Psoas muscle (tissue), 7 donors: ENCODE measurements at regions not wholly inside any gene's neighbourhood (a gene's known extent, or its start where the extent isn't known, plus 50 kb on each side); places are given as distances from the start of the nearest gene placed in this dataset.

Experiments used
- ATAC-seq, 4 donors: fragments of 200-7000 bp; cut with Tn5 transposase; one replicate each; pipeline ENCODE4 v1.9.1; 2020; ENCODE audit warnings: moderate library complexity in 3 of 4, mild to moderate bottlenecking in 2 of 4
- DNase-seq, 2 donors: peaks; one replicate each; pipeline ENCODE4 v3.0.0-alpha.2; 2020
- H3K27ac ChIP-seq: fragments of 200-600 bp; one replicate; pipeline ENCODE4 v1.8.0; 2022
- H3K27me3 ChIP-seq, 3 donors: fragments of 200-600 bp in 1 of 3; one replicate each; pipeline versions ENCODE4 v1.6.1 to v1.8.0; 2013 to 2022; ENCODE audit warnings: low read length in 2 of 3, mild to moderate bottlenecking in 2 of 3, moderate library complexity in 1 of 3; ENCODE audit not compliant: insufficient read depth in 3 of 3
- H3K36me3 ChIP-seq, 2 donors: fragments of 200-600 bp in 1 of 2; one replicate each; pipeline versions ENCODE4 v1.6.1 to v1.8.0; 2013 to 2022; ENCODE audit warnings: low read depth in 1 of 2, mild to moderate bottlenecking in 1 of 2, moderate library complexity in 1 of 2; ENCODE audit not compliant: insufficient read depth in 1 of 2
- H3K4me1 ChIP-seq: fragments of 200-600 bp; one replicate; pipeline ENCODE4 v1.8.0; 2022
- H3K4me3 ChIP-seq: fragments of 200-600 bp; one replicate; pipeline ENCODE4 v1.8.0; 2022; ENCODE audit warnings: mild to moderate bottlenecking
- H3K9me3 ChIP-seq: fragments of 200-600 bp; one replicate; pipeline ENCODE4 v1.8.0; 2022
- WGBS, 3 donors: extraction: QIAGEN DNeasy Blood & Tissue Kit; methylation state at CpG; one replicate each; pipeline versions ENCODE4 v1.1.6 to v1.1.7; 2013; 5-methylcytosine and 5-hydroxymethylcytosine counted together
- intact Hi-C, 2 donors: fragments of 100-400 bp; cut with DNase I; formaldehyde crosslinking; loops; one replicate each; pipeline versions ENCODE4 v1.11.0 to v1.14.2; 2022
- TF ChIP-seq, protein P1 (sequence below): fragments of 200-600 bp; IDR thresholded peaks from one replicate; pipeline ENCODE4 v1.8.0; 2022; ENCODE audit warnings: antibody characterized with exemption
- donor health status: healthy with polysubstance abuse.
- donor health status: DM: no; HTN: no; CAD: no; lungs with moderate emphysema.
- donor health status: Bipolar disorder and iron deficiency.
- donor health status: healthy.
- donor health status: DM: yes; HTN: yes; CAD: no.
- donor health status: DM: no; HTN: no; CAD: no.
- donor health status: DM: yes; HTN: yes; CAD: no.

DNA sequence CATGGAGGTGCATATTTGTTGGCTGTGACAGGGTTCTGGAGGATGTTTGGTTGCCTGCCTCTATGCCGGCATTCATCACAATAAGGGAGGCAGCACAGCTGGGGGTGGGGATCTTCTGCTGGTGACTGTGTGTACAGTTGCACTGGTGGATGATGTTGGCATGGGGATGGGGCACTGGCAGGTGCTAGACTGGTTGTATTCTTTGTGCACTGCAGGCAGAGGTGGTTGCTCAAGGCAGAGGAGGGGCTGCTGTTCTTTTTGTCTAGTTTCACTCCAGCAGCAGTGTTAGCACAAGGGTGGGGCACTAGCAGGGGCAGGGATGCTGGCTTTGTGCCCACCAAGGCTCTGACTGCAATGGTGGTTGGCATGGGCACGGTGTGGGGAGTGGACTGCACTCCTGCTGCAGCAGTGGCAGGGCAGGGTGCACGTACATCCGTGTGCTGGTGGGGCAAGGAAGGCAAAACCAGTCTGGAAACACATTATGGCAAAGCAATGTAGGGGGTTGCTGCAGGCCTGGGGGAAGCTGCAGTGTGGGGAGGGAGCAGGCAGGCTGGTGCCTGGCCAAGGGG lies 69.3 kb downstream of the ISOC1 start:
- H3K4me1 ChIP-seq, result no peaks in the 10 kb centered on the region
- no peaks in the 10 kb centered on the region for H3K36me3 ChIP-seq
- TF ChIP-seq, protein P1, sequence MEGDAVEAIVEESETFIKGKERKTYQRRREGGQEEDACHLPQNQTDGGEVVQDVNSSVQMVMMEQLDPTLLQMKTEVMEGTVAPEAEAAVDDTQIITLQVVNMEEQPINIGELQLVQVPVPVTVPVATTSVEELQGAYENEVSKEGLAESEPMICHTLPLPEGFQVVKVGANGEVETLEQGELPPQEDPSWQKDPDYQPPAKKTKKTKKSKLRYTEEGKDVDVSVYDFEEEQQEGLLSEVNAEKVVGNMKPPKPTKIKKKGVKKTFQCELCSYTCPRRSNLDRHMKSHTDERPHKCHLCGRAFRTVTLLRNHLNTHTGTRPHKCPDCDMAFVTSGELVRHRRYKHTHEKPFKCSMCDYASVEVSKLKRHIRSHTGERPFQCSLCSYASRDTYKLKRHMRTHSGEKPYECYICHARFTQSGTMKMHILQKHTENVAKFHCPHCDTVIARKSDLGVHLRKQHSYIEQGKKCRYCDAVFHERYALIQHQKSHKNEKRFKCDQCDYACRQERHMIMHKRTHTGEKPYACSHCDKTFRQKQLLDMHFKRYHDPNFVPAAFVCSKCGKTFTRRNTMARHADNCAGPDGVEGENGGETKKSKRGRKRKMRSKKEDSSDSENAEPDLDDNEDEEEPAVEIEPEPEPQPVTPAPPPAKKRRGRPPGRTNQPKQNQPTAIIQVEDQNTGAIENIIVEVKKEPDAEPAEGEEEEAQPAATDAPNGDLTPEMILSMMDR, result no peak
- H3K27ac ChIP-seq, result no peak overlapping the region
- 78 to 88% (median 83%) methylated on average over 4 of the region's 4 CpGs for WGBS, 3 donors
- intact Hi-C loops, result no loop called here
- H3K9me3 ChIP-seq, result peaks cover 4% of the 10 kb centered on the region
- ATAC-seq, result no peak
- no peaks in the 10 kb centered on the region for H3K27me3 ChIP-seq
- H3K4me3 ChIP-seq, result no peak overlapping the region
- DNase-seq, result no peak

DNA sequence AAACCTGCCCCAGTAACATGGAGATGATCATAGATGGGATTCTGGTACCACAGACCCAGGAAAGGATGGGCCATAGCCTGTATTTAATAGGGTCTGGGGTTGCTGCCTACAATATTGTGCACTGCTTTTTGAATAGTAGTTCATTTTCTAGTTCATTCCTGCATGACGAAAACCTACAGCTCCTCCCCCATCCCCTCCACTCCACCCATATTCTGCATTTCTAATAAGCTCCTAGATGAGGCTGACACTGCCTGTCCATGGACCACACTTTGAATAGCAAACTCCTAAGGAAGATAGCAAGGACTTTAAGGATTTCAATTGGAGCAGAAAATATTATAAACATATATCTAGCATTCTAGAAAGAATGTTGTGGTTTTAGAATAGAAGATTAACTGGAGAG lies 75.5 kb downstream of the ISOC1 start:
- no peaks in the 10 kb centered on the region for H3K9me3 ChIP-seq
- no peak overlapping the region for H3K27ac ChIP-seq
- TF ChIP-seq, protein P1, result no peak
- no peaks in the 10 kb centered on the region for H3K4me1 ChIP-seq
- H3K36me3 ChIP-seq, result no peaks in the 10 kb centered on the region
- whole genome bisulfite sequencing, 3 donors, result 33 to 35% (median 34%) methylated on average over 1 of the region's 1 CpG
- no peak for ATAC-seq
- no peak overlapping the region for H3K4me3 ChIP-seq
- no peak for DNase-seq
- intact Hi-C loops, result loop anchor here in 1 of 2 donors (10.0 kb wide), 1 partner anchor 595 kb away; no protein-coding TSS in a partner anchor
- no peaks in the 10 kb centered on the region for H3K27me3 ChIP-seq

- ATAC-seq, result no peak
- Histone ChIP-seq H3K9me3 (no peaks in the 10 kb centered on the region), H3K27me3 (no peaks in the 10 kb centered on the region), H3K4me1 (no peaks in the 10 kb centered on the region), H3K27ac (no peak overlapping the region), H3K36me3 (no peaks in the 10 kb centered on the region), H3K4me3 (no peak overlapping the region)
- WGBS, 3 donors, result 73 to 88% (median 86%) methylated on average over 2 of the region's 2 CpGs
- intact Hi-C loops, result loop anchor here in 1 of 2 donors (10.0 kb wide), 1 partner anchor 593 kb away; no protein-coding TSS in a partner anchor
- TF ChIP-seq, protein P1, result no peak
- DNase-seq, result no peak
These were observed 76.8 kb downstream of the ISOC1 start for GRCh38 chr5:129171194-129171944.

DNA sequence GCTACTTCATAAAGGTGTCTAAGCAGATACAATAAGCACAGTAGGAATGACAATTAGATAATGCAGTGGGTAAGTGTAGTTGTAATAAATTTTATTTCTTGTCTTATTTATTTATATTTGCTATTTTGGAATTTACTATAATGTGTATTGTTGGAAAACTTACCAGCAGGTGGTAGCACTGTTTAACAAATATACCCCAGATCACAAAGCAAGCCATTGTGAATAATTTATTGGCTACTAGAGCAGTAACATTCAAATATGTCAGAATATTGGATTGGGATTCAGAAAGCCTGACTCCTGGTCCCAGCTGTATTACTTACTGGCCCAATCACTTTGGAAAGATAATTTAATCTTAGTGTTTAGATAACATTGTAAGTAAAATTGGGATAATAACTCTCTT lies 78.0 kb downstream of the ISOC1 start:
- DNase-seq (no peak), ATAC-seq (no peak)
- H3K36me3 ChIP-seq, result no peaks in the 10 kb centered on the region
- H3K4me3 ChIP-seq, result no peak overlapping the region
- no peaks in the 10 kb centered on the region for H3K27me3 ChIP-seq
- H3K9me3 ChIP-seq, result no peaks in the 10 kb centered on the region
- intact Hi-C loops, result loop anchor here (2.0 to 10.0 kb wide), 2 partner anchors 592 to 594 kb away; no protein-coding TSS in a partner anchor
- no peak overlapping the region for H3K27ac ChIP-seq
- no peaks in the 10 kb centered on the region for H3K4me1 ChIP-seq
- TF ChIP-seq, protein P1, result no peak
